ENCODE measurements at regions not wholly inside any gene's neighbourhood (a gene's known extent, or its start where the extent isn't known, plus 50 kb on each side); places are given as distances from the start of the nearest gene placed in this dataset.

GRCh38 chr2:209314653-209315052, 109.2 kb upstream of the MAP2 start:
- Histone ChIP-seq H3K4me1 (ENCODE audit: control insufficient read depth in 1 of 2, insufficient read depth in 2 of 2, low read length in 2 of 2) (no peaks in the 10 kb centered on the region), H3K79me2 (ENCODE audit: insufficient read depth, low read length) (no peaks in the 10 kb centered on the region), H4K20me1 (ENCODE audit: insufficient read depth, low read length) (no peaks in the 10 kb centered on the region), H3K27me3 (ENCODE audit: control insufficient read depth in 2 of 2, insufficient read depth in 2 of 2, low read length in 2 of 2) (no peaks in the 10 kb centered on the region), H3K9me3 (replicated peaks in 1 of 2; ENCODE audit: control insufficient read depth in 1 of 2, insufficient read depth in 1 of 2, low read length in 2 of 2) (no peaks in the 10 kb centered on the region), H3K27ac (ENCODE audit: low read depth in 1 of 2, low read length in 2 of 2) (no peak overlapping the region), H3K4me3 (replicated peaks in 1 of 3; ENCODE audit: low read depth in 2 of 3, low read length in 3 of 3) (no peak overlapping the region), H3K36me3 (replicated peaks in 1 of 2; ENCODE audit: control insufficient read depth in 1 of 2, insufficient read depth in 2 of 2, low read length in 2 of 2) (no peaks in the 10 kb centered on the region), H3K4me2 (replicated peaks; ENCODE audit: extremely low read depth, low read length, poor library complexity, severe bottlenecking) (no peak overlapping the region), H2AFZ (ENCODE audit: insufficient read depth, low read depth, low read length, poor library complexity, severe bottlenecking) (no peak overlapping the region), H3K9ac (ENCODE audit: insufficient read depth, low read length, poor library complexity, severe bottlenecking) (no peak overlapping the region)
- no peak for DNase-seq
- Mint-ChIP-seq H3K9me3 (peaks cover 0 to 3% (median 0%) of the 10 kb centered on the region in 7 donors), H3K27ac (no peak overlapping the region), H3K4me1 (no peaks in the 10 kb centered on the region), H3K4me3 (no peak overlapping the region), H3K27me3 (ENCODE audit: low read depth in 3 of 3) (peaks cover 2 to 3% (median 3%) of the 10 kb centered on the region in 3 donors), H3K36me3 (no peaks in the 10 kb centered on the region)
- WGBS (ENCODE audit: insufficient coverage): no CpG with 5 or more reads among the region's 2 CpGs
- no peak for TF ChIP-seq CTCF (IDR thresholded peaks at IDR 0.05)
- intact Hi-C loops (cut with micrococcal nuclease): no loop called here

- peaks cover 0 to 3% (median 0%) of the 10 kb centered on the region in 7 donors for H3K9me3 Mint-ChIP-seq
- Histone ChIP-seq H3K9me3 (replicated peaks in 1 of 2; ENCODE audit: control insufficient read depth in 1 of 2, insufficient read depth in 1 of 2, low read length in 2 of 2) (no peaks in the 10 kb centered on the region), H3K27me3 (ENCODE audit: control insufficient read depth in 2 of 2, insufficient read depth in 2 of 2, low read length in 2 of 2) (no peaks in the 10 kb centered on the region), H3K79me2 (ENCODE audit: insufficient read depth, low read length) (no peaks in the 10 kb centered on the region), H2AFZ (ENCODE audit: insufficient read depth, low read depth, low read length, poor library complexity, severe bottlenecking) (no peak overlapping the region), H4K20me1 (ENCODE audit: insufficient read depth, low read length) (no peaks in the 10 kb centered on the region), H3K4me3 (replicated peaks in 1 of 3; ENCODE audit: low read depth in 2 of 3, low read length in 3 of 3) (no peak overlapping the region), H3K4me2 (replicated peaks; ENCODE audit: extremely low read depth, low read length, poor library complexity, severe bottlenecking) (no peak overlapping the region), H3K4me1 (ENCODE audit: control insufficient read depth in 1 of 2, insufficient read depth in 2 of 2, low read length in 2 of 2) (no peaks in the 10 kb centered on the region), H3K27ac (ENCODE audit: low read depth in 1 of 2, low read length in 2 of 2) (no peak overlapping the region), H3K36me3 (replicated peaks in 1 of 2; ENCODE audit: control insufficient read depth in 1 of 2, insufficient read depth in 2 of 2, low read length in 2 of 2) (no peaks in the 10 kb centered on the region), H3K9ac (ENCODE audit: insufficient read depth, low read length, poor library complexity, severe bottlenecking) (no peak overlapping the region)
- no CpG with 5 or more reads among the region's 2 CpGs for WGBS (ENCODE audit: insufficient coverage)
- peaks cover 2 to 3% (median 3%) of the 10 kb centered on the region in 3 donors for H3K27me3 Mint-ChIP-seq (ENCODE audit: low read depth in 3 of 3)
- no peak for DNase-seq
- H3K4me1 Mint-ChIP-seq: no peaks in the 10 kb centered on the region
- no peak overlapping the region for H3K27ac Mint-ChIP-seq
- no peak overlapping the region for H3K4me3 Mint-ChIP-seq
- TF ChIP-seq CTCF (IDR thresholded peaks at IDR 0.05): no peak
- no peaks in the 10 kb centered on the region for H3K36me3 Mint-ChIP-seq
- intact Hi-C loops (cut with micrococcal nuclease): no loop called here
Observed at GRCh38 chr2:209316141-209316540, 107.7 kb upstream of the MAP2 start.
